ENCODE measurements at regions not wholly inside any gene's neighbourhood (a gene's known extent, or its start where the extent isn't known, plus 50 kb on each side); places are given as distances from the start of the nearest gene placed in this dataset.

GRCh38 chr18:38450876-38451275, 885.3 kb upstream of the CELF4 start:
- no peak for TF ChIP-seq POLR2A (IDR thresholded peaks at IDR 0.05)
- TF ChIP-seq CTCF (IDR thresholded peaks at IDR 0.05): no peak
- TF ChIP-seq EP300 (IDR thresholded peaks at IDR 0.05): no peak
